ENCODE measurements at regions not wholly inside any gene's neighbourhood (a gene's known extent, or its start where the extent isn't known, plus 50 kb on each side); places are given as distances from the start of the nearest gene placed in this dataset.

DNA sequence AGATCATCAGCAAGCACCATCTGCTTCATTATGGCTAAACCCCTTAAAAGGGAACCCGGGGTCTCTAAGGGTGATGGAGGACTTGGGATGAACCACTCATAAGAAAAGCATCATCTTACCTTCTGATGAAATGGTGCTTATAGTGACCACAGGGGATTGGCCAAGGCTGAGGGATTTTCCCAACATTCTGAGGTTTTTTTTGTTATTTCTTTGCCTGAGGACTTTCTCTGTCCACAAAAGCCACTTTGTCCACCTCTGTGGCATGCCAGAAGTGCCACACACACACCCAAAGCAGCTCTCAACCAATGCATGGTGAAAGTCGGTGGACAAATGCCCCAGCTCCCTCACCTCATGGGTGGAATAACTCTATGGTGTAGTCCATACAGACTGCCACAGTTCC, 79.3 kb upstream of the TOP1 start:
- TF ChIP-seq TARDBP (IDR thresholded peaks at IDR 0.05) (no peak), ZNF384 (IDR thresholded peaks at IDR 0.05) (no peak), SP1 (IDR thresholded peaks at IDR 0.05) (no peak), FOXA1 (IDR thresholded peaks at IDR 0.05) (no peak), HDGF (IDR thresholded peaks at IDR 0.05; ENCODE audit: borderline replicate concordance) (no peak), CTBP1 (IDR thresholded peaks at IDR 0.05; ENCODE audit: borderline replicate concordance) (no peak), SUZ12 (IDR thresholded peaks at IDR 0.05) (no peak), ARNT (IDR thresholded peaks at IDR 0.05) (no peak), L3MBTL2 (conservative IDR thresholded peaks at IDR 0.05) (no peak), LEF1 (IDR thresholded peaks at IDR 0.05; ENCODE audit: borderline replicate concordance) (no peak), NFRKB (IDR thresholded peaks at IDR 0.05) (no peak)
- TF ChIP-seq, protein P1, sequence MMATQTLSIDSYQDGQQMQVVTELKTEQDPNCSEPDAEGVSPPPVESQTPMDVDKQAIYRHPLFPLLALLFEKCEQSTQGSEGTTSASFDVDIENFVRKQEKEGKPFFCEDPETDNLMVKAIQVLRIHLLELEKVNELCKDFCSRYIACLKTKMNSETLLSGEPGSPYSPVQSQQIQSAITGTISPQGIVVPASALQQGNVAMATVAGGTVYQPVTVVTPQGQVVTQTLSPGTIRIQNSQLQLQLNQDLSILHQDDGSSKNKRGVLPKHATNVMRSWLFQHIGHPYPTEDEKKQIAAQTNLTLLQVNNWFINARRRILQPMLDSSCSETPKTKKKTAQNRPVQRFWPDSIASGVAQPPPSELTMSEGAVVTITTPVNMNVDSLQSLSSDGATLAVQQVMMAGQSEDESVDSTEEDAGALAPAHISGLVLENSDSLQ (IDR thresholded peaks at IDR 0.05) = no peak
- ChIA-PET POLR2A (no interaction called here), CTCF (no interaction called here)
- DNase-seq (ENCODE audit: extremely low spot score) = no peak

DNA sequence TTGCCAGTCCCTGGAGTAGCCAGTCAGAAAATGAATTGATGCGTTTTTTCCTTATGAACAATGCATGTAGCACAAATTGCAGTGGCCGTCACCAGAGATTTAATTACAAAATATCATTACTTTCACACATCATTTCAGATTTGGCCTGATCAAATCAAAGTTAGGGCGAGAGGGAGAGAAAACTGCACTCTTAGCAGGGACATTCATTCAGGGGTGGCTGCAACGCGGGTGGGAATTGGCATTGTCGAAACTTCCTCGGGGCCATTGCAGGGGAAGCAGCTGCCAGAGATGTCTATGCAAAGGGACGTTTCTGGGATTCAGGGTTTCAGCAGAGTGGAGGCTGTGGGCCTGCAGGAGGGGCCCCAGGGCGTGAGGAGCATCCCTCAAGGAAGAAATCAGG, 76.5 kb upstream of the TOP1 start:
- no peak for TF ChIP-seq SUZ12 (IDR thresholded peaks at IDR 0.05)
- TF ChIP-seq SP1 (IDR thresholded peaks at IDR 0.05) = no peak
- no peak for TF ChIP-seq TARDBP (IDR thresholded peaks at IDR 0.05)
- no peak for TF ChIP-seq FOXM1 (IDR thresholded peaks at IDR 0.05; ENCODE audit: borderline replicate concordance)
- no peak for TF ChIP-seq HDGF (IDR thresholded peaks at IDR 0.05; ENCODE audit: borderline replicate concordance)
- TF ChIP-seq, protein P1 (IDR thresholded peaks at IDR 0.05) = no peak
- TF ChIP-seq FOXA1 (IDR thresholded peaks at IDR 0.05) = no peak
- no peak for TF ChIP-seq ELF4 (IDR thresholded peaks at IDR 0.05)
- TF ChIP-seq LEF1 (IDR thresholded peaks at IDR 0.05; ENCODE audit: borderline replicate concordance) = no peak
- no peak for TF ChIP-seq ARNT (IDR thresholded peaks at IDR 0.05)
- no peak for TF ChIP-seq FOXK2 (IDR thresholded peaks at IDR 0.05)
- TF ChIP-seq CTBP1 (IDR thresholded peaks at IDR 0.05; ENCODE audit: borderline replicate concordance) = no peak
- no peak for TF ChIP-seq NFRKB (IDR thresholded peaks at IDR 0.05)
- TF ChIP-seq L3MBTL2 (conservative IDR thresholded peaks at IDR 0.05) = no peak
- no peak for TF ChIP-seq BHLHE40 (IDR thresholded peaks at IDR 0.05; ENCODE audit: borderline replicate concordance)
- no peak for TF ChIP-seq ZNF384 (IDR thresholded peaks at IDR 0.05)
- DNase-seq (ENCODE audit: extremely low spot score) = no peak
- ChIA-PET POLR2A (no interaction called here), CTCF (interaction anchor here (1.3 kb wide), 1 partner anchor 11 kb away, joined by 4 read pairs; no protein-coding TSS in a partner anchor)

DNA sequence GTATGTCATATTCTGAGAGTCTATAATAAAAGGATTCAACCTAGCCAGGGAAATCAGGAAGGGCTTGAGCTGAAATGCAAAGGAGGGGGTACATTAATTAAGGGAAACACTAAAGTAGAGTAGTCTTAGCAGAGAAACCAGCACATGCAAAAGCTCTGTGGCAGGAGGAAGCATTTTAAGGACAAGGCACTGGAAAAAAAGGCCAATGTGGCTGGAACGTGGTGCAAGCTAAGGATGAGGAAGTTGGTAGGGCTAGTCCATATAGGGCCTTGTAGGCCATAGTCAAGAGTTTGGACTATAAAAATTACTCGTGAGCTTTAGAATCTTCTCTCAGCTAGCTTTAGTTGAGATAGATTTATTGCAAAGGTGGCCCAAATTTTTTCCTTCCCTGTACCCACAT, 75.2 kb upstream of the TOP1 start:
- ChIA-PET POLR2A (interaction anchor here (1.0 kb wide), 1 partner anchor 10 kb away, joined by 3 read pairs; no protein-coding TSS in a partner anchor), CTCF (interaction anchor here (0.8 to 1.3 kb wide), 3 partner anchors 10 to 1841 kb away, joined by 3 to 4 read pairs (median 4); no protein-coding TSS in a partner anchor)
- no peak for DNase-seq (ENCODE audit: extremely low spot score)
- TF ChIP-seq, protein P1 (IDR thresholded peaks at IDR 0.05) = no peak
- TF ChIP-seq L3MBTL2 (conservative IDR thresholded peaks at IDR 0.05) (no peak), LEF1 (IDR thresholded peaks at IDR 0.05; ENCODE audit: borderline replicate concordance) (no peak), ELF4 (IDR thresholded peaks at IDR 0.05) (no peak), FOXK2 (IDR thresholded peaks at IDR 0.05) (no peak), SUZ12 (IDR thresholded peaks at IDR 0.05) (no peak), TARDBP (IDR thresholded peaks at IDR 0.05) (no peak), ARNT (IDR thresholded peaks at IDR 0.05) (no peak), FOXA1 (IDR thresholded peaks at IDR 0.05) (no peak), FOXM1 (IDR thresholded peaks at IDR 0.05; ENCODE audit: borderline replicate concordance) (no peak), CTBP1 (IDR thresholded peaks at IDR 0.05; ENCODE audit: borderline replicate concordance) (no peak), BHLHE40 (IDR thresholded peaks at IDR 0.05; ENCODE audit: borderline replicate concordance) (no peak), HDGF (IDR thresholded peaks at IDR 0.05; ENCODE audit: borderline replicate concordance) (no peak), SP1 (IDR thresholded peaks at IDR 0.05) (no peak), NFRKB (IDR thresholded peaks at IDR 0.05) (no peak), ZNF384 (IDR thresholded peaks at IDR 0.05) (no peak)

DNA sequence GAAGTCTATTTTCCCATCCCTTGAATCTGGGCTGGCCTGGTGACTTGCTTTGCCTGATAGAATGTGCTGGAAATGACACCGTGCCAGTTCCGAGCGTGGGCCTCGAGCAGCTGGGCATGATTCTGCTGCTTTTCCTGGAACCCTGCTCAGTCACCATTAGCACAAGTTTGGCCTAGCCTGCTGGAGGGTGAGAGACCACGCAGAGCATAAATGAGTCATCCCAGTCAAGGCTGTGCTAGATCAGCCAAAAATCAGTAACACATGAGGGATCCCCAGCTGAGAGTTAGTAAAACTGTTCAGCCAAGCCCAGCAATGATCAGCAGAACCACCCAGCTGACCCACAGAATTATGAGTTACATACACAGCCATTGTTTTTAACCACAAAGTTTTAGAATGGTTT, 74.8 kb upstream of the TOP1 start:
- ChIA-PET CTCF (interaction anchor here (0.8 to 1.0 kb wide), 2 partner anchors 37 to 1842 kb away, joined by 3 to 4 read pairs; no protein-coding TSS in a partner anchor), POLR2A (interaction anchor here (1.0 kb wide), 1 partner anchor 9 kb away, joined by 3 read pairs; no protein-coding TSS in a partner anchor)
- DNase-seq (ENCODE audit: extremely low spot score) = no peak
- TF ChIP-seq BHLHE40 (IDR thresholded peaks at IDR 0.05; ENCODE audit: borderline replicate concordance) (no peak), ELF4 (IDR thresholded peaks at IDR 0.05) (no peak), ZNF384 (IDR thresholded peaks at IDR 0.05) (no peak), HDGF (IDR thresholded peaks at IDR 0.05; ENCODE audit: borderline replicate concordance) (no peak), SUZ12 (IDR thresholded peaks at IDR 0.05) (no peak), FOXA1 (IDR thresholded peaks at IDR 0.05) (no peak), SP1 (IDR thresholded peaks at IDR 0.05) (no peak), TARDBP (IDR thresholded peaks at IDR 0.05) (no peak), NFRKB (IDR thresholded peaks at IDR 0.05) (no peak), CTBP1 (IDR thresholded peaks at IDR 0.05; ENCODE audit: borderline replicate concordance) (no peak), ARNT (IDR thresholded peaks at IDR 0.05) (no peak), LEF1 (IDR thresholded peaks at IDR 0.05; ENCODE audit: borderline replicate concordance) (no peak), FOXM1 (IDR thresholded peaks at IDR 0.05; ENCODE audit: borderline replicate concordance) (no peak), FOXK2 (IDR thresholded peaks at IDR 0.05) (no peak), L3MBTL2 (conservative IDR thresholded peaks at IDR 0.05) (no peak)
- TF ChIP-seq, protein P1 (IDR thresholded peaks at IDR 0.05) = no peak

DNA sequence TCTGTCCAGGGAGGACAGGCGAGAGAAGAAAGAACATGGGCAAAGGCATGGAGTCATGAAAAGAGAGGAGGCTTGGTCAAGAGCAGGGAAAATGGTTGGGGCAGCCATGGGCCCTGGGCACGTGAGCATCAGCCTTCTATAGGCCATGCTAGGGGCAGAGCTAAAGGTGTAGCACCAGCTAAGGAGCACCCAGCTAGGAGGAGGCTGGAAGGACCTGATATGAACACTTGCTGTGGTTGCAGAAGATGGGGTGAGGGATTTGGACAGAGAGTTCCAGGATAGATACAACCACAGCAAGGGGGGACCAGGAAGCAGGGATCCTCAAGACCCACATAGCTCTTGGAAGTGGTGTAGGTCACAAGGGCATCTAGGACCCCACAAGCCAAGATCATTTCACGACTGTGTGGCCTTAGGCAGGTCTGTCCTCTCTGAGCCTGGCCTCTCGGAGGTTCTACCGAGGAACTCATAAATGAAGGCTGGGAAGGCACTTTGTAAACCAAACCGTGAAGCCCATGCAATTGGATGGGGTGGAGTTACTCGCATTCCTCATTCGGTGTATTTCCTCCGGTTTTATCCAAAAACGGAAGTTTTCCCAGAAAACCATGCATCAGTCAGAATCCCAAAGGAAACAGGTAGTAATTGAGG, 74.0 kb upstream of the TOP1 start:
- CTCF ChIA-PET = interaction anchor here (0.9 kb wide), 1 partner anchor 14 kb away, joined by 3 read pairs; no protein-coding TSS in a partner anchor
- DNase-seq (ENCODE audit: extremely low spot score) = no peak
- TF ChIP-seq, protein P1 (IDR thresholded peaks at IDR 0.05) = no peak
- no peak for TF ChIP-seq SP1 (IDR thresholded peaks at IDR 0.05)
- no peak for TF ChIP-seq FOXM1 (IDR thresholded peaks at IDR 0.05; ENCODE audit: borderline replicate concordance)
- no peak for TF ChIP-seq L3MBTL2 (conservative IDR thresholded peaks at IDR 0.05)
- no peak for TF ChIP-seq ZNF384 (IDR thresholded peaks at IDR 0.05)
- no peak for TF ChIP-seq SUZ12 (IDR thresholded peaks at IDR 0.05)
- POLR2A ChIA-PET = no interaction called here
